Neuronal stem cell (in vitro differentiated cells): ENCODE measurements at regions not wholly inside any gene's neighbourhood (a gene's known extent, or its start where the extent isn't known, plus 50 kb on each side); places are given as distances from the start of the nearest gene placed in this dataset.

Experiments used
- DNase-seq: peaks from one replicate; pipeline ENCODE4 v3.0.0-alpha.2; 2013; ENCODE audit warnings: low spot score
- H2AFZ ChIP-seq: one replicate; pipeline ENCODE4 v1.6.1; 2013; ENCODE audit warnings: mild to moderate bottlenecking, low read length, inconsistent platforms
- H2AK5ac ChIP-seq: 2 replicates; pipeline ENCODE4 v1.6.1; 2013; ENCODE audit warnings: low read depth, mild to moderate bottlenecking, inconsistent platforms, low read length, moderate library complexity, mixed read lengths
- H2BK120ac ChIP-seq: 2 replicates; pipeline ENCODE4 v1.6.1; 2013; ENCODE audit warnings: low read depth, mild to moderate bottlenecking, inconsistent platforms, low read length, moderate library complexity, mixed read lengths
- H2BK12ac ChIP-seq: one replicate; pipeline ENCODE4 v1.6.1; 2013; ENCODE audit warnings: low read length, inconsistent platforms
- H2BK15ac ChIP-seq: 2 replicates; pipeline ENCODE4 v1.6.1; 2013; ENCODE audit warnings: mild to moderate bottlenecking, low read length, inconsistent platforms, mixed read lengths
- H2BK5ac ChIP-seq: one replicate; pipeline ENCODE4 v1.6.1; 2013; ENCODE audit warnings: inconsistent platforms, mild to moderate bottlenecking, low read length, moderate library complexity
- H3K14ac ChIP-seq: one replicate; pipeline ENCODE4 v1.6.1; 2013; ENCODE audit warnings: low read length, inconsistent platforms
- H3K18ac ChIP-seq: 2 replicates; pipeline ENCODE4 v1.6.1; 2013; ENCODE audit warnings: low read length, inconsistent platforms
- H3K23ac ChIP-seq: 2 replicates; pipeline ENCODE4 v1.6.1; 2013; ENCODE audit warnings: low read depth, mild to moderate bottlenecking, mixed read lengths, low read length, inconsistent platforms; ENCODE audit not compliant: poor library complexity
- H3K27ac ChIP-seq: replicated peaks from 3 replicates; pipeline ENCODE4 v1.5.1; 2013; ENCODE audit warnings: low read length, inconsistent platforms
- H3K27me3 ChIP-seq, 3 experiments: 2 replicates each; pipeline ENCODE4 v1.6.1; 2013; ENCODE audit warnings: low read length in 3 of 3, mild to moderate bottlenecking in 2 of 3, inconsistent platforms in 1 of 3, low read depth in 1 of 3, mixed read lengths in 1 of 3, moderate library complexity in 1 of 3; ENCODE audit not compliant: control insufficient read depth in 3 of 3, insufficient read depth in 3 of 3
- H3K36me3 ChIP-seq, 2 donors: replicated peaks in 1 of 2; 2 replicates each; pipeline ENCODE4 v1.6.1; 2013; ENCODE audit warnings: low read length in 2 of 2; ENCODE audit not compliant: control insufficient read depth in 2 of 2, insufficient read depth in 2 of 2
- H3K4ac ChIP-seq: 2 replicates; pipeline ENCODE4 v1.6.1; 2013; ENCODE audit warnings: inconsistent platforms, mild to moderate bottlenecking, low read length, moderate library complexity
- H3K4me1 ChIP-seq, 2 donors: 1 replicate in 1 of 2; 2 replicates in 1 of 2; pipeline ENCODE4 v1.6.1; 2013; ENCODE audit warnings: low read length in 2 of 2, low read depth in 1 of 2; ENCODE audit not compliant: control insufficient read depth in 2 of 2, insufficient read depth in 1 of 2
- H3K4me2 ChIP-seq: one replicate; pipeline ENCODE4 v1.6.1; 2013; ENCODE audit warnings: mild to moderate bottlenecking, low read length, inconsistent platforms; ENCODE audit not compliant: insufficient read depth, poor library complexity, severe bottlenecking
- H3K4me3 ChIP-seq, 2 donors: 2 replicates each; pipeline ENCODE4 v1.5.1; 2013; ENCODE audit warnings: low read length in 2 of 2, mild to moderate bottlenecking in 2 of 2, inconsistent platforms in 1 of 2, moderate library complexity in 1 of 2
- H3K79me1 ChIP-seq: one replicate; pipeline ENCODE4 v1.6.1; 2013; ENCODE audit warnings: low read depth, mild to moderate bottlenecking, inconsistent platforms, low read length, moderate library complexity
- H3K9ac ChIP-seq: one replicate; pipeline ENCODE4 v1.6.1; 2013; ENCODE audit warnings: mild to moderate bottlenecking, low read depth, low read length, inconsistent platforms; ENCODE audit not compliant: poor library complexity
- H3K9me3 ChIP-seq, 2 donors: replicated peaks in 1 of 2; 2 replicates each; pipeline versions ENCODE3 to v1.6.1; 2013; ENCODE audit warnings: low read length in 2 of 2, mild to moderate bottlenecking in 2 of 2, inconsistent platforms in 1 of 2, low read depth in 1 of 2, mixed read lengths in 1 of 2, moderate library complexity in 1 of 2; ENCODE audit not compliant: control insufficient read depth in 2 of 2, insufficient read depth in 1 of 2
- H4K8ac ChIP-seq: one replicate; pipeline ENCODE4 v1.6.1; 2013; ENCODE audit warnings: low read depth, mild to moderate bottlenecking, inconsistent platforms, low read length, moderate library complexity
- H4K91ac ChIP-seq: one replicate; pipeline ENCODE4 v1.6.1; 2013; ENCODE audit warnings: low read length, low read depth, mild to moderate bottlenecking, inconsistent platforms; ENCODE audit not compliant: poor library complexity
- WGBS, 2 donors: extraction: QIAGEN DNeasy Blood & Tissue Kit; methylation state at CpG; one replicate each; pipeline ENCODE4 v1.1.7; 2013; ENCODE audit warnings: missing lambda C conversion rate in 2 of 2, mixed read lengths in 1 of 2; ENCODE audit not compliant: insufficient read length in 2 of 2, insufficient replicate concordance in 1 of 2; ENCODE audit errors: extremely low coverage in 2 of 2; 5-methylcytosine and 5-hydroxymethylcytosine counted together

- no peak for DNase-seq
- WGBS, 2 donors = no CpG with 5 or more reads among the region's 3 CpGs
- no peak overlapping the region for H4K8ac ChIP-seq
- no peak overlapping the region for H3K4ac ChIP-seq
- H3K4me3 ChIP-seq = no peak overlapping the region
- H2BK5ac ChIP-seq = no peak overlapping the region
- H3K36me3 ChIP-seq = no peaks in the 10 kb centered on the region
- H3K27ac ChIP-seq = no peak overlapping the region
- no peaks in the 10 kb centered on the region for H3K79me1 ChIP-seq
- H3K4me2 ChIP-seq = no peak overlapping the region
- no peak overlapping the region for H2AFZ ChIP-seq
- H3K23ac ChIP-seq = no peak overlapping the region
- H3K14ac ChIP-seq = no peak overlapping the region
- H3K4me1 ChIP-seq = peaks cover 2 to 3% of the 10 kb centered on the region in 2 donors
- H3K27me3 ChIP-seq = no peaks in the 10 kb centered on the region
- no peak overlapping the region for H3K9ac ChIP-seq
- H2AK5ac ChIP-seq = no peak overlapping the region
- no peak overlapping the region for H2BK120ac ChIP-seq
- no peak overlapping the region for H2BK15ac ChIP-seq
- H2BK12ac ChIP-seq = no peak overlapping the region
- H3K18ac ChIP-seq = no peak overlapping the region
- no peaks in the 10 kb centered on the region for H3K9me3 ChIP-seq
- no peak overlapping the region for H4K91ac ChIP-seq
These were observed 498.7 kb upstream of the RAB6C start for GRCh38 chr2:129480790-129481189.

DNA sequence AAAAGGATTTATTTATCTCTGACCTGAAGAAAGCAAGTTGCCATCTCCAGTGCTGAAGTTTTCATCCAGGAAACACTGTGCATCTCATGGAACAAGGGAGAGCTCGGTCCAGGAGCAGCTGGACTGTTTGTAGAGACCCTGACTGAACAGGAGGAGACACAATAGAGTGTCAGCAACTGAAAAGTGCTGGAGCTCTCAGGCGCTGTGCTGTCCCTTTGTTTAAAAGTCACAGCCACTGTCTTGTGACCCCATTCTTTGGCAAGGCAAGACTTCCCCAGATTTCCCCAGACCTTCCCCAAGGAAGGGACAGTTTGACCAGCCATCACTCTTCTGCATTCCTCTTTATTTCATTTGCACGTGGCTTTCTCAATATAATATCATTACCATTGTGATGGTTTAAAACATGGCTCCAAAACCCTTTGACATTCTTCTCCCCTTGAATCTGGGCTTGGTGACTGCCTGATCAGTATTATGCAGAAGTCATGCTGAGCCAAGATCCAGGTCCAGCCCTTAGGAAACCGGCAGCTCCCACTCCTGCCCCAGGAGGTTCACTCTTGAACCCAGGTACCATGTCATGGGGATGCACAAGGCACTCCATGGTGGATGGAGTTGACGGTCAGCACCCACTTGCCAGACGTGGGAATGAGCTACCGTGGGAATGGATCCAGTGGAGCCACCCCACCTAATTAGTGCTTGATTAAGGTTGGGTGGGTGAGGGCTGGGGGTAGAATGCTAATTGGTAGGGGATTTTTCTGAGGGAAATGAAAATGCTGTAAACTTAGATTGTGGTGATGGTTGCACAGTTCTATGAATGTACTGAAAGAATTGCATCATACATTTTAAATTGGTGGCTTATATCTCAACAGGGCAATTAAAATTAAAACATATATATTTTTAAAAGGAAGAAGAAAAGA lies 497.9 kb upstream of the RAB6C start:
- Histone ChIP-seq H2BK15ac (no peak overlapping the region), H3K4me3 (no peak overlapping the region), H3K79me1 (peaks cover 2% of the 10 kb centered on the region), H3K18ac (no peak overlapping the region), H4K8ac (no peak overlapping the region), H3K4ac (no peak overlapping the region), H3K27ac (no peak overlapping the region), H2BK5ac (no peak overlapping the region), H2AK5ac (no peak overlapping the region), H2BK120ac (no peak overlapping the region), H3K23ac (no peak overlapping the region), H3K14ac (no peak overlapping the region), H4K91ac (no peak overlapping the region), H3K4me1 (peaks cover 2 to 6% of the 10 kb centered on the region in 2 donors), H3K9me3 (no peaks in the 10 kb centered on the region), H3K27me3 (no peaks in the 10 kb centered on the region), H2BK12ac (no peak overlapping the region), H3K9ac (no peak overlapping the region), H2AFZ (no peak overlapping the region), H3K36me3 (no peaks in the 10 kb centered on the region), H3K4me2 (no peak overlapping the region)
- WGBS, 2 donors = no CpG with 5 or more reads among the region's 7 CpGs
- DNase-seq = no peak

DNA sequence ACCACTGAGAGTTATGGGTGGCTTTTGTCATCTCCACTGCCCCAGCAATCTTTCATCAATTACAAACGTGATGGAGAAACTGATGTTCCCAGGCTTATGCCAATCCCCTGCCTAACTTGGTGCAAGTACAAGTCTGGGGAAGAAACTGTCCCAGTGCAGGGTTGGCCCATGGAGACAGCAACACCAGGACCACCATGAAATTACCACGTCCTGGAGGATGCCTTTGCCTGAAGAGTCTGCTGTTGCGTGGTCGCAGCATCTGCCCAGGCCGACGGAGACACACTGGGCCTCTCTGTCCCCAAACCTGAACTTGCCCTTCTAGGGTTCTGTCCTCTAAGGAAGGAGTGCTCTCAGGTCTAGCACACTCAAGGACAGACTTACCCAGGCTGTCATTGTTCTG lies 496.8 kb upstream of the RAB6C start:
- no peak overlapping the region for H2BK12ac ChIP-seq
- DNase-seq = no peak
- no peak overlapping the region for H2BK120ac ChIP-seq
- H3K23ac ChIP-seq = no peak overlapping the region
- peaks cover 2 to 6% of the 10 kb centered on the region in 2 donors for H3K4me1 ChIP-seq
- no CpG with 5 or more reads among the region's 6 CpGs for WGBS, 2 donors
- H3K36me3 ChIP-seq = no peaks in the 10 kb centered on the region
- H3K4me2 ChIP-seq = no peak overlapping the region
- no peaks in the 10 kb centered on the region for H3K27me3 ChIP-seq
- no peak overlapping the region for H3K4ac ChIP-seq
- no peak overlapping the region for H2AFZ ChIP-seq
- H2AK5ac ChIP-seq = no peak overlapping the region
- H3K4me3 ChIP-seq = no peak overlapping the region
- H3K9ac ChIP-seq = no peak overlapping the region
- no peak overlapping the region for H3K14ac ChIP-seq
- H3K9me3 ChIP-seq = no peaks in the 10 kb centered on the region
- peaks cover 2% of the 10 kb centered on the region for H3K79me1 ChIP-seq
- no peak overlapping the region for H3K27ac ChIP-seq
- H4K91ac ChIP-seq = no peak overlapping the region
- H2BK5ac ChIP-seq = no peak overlapping the region
- no peak overlapping the region for H2BK15ac ChIP-seq
- no peak overlapping the region for H4K8ac ChIP-seq
- no peak overlapping the region for H3K18ac ChIP-seq

DNA sequence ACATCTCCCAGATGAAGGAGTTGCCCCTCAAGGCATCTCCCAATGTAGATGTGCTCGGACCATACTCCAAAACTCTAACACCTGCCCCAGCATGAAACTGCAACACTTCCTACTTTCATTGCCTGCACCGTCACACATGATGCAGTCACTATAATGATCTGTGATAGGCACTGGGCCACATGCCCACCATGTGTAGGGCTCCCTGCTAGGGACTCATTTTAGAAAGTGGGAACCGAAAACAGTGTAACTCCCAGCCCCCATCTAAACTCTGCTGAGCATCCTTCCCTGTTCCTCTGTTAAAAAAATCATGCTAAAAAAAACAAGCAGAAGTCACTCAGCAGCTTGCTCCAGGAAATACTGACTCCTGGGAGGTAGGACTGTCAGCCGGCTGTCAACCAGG lies 496.1 kb upstream of the RAB6C start:
- H2AK5ac ChIP-seq = no peak overlapping the region
- no peak overlapping the region for H2BK120ac ChIP-seq
- WGBS, 2 donors = no CpG with 5 or more reads among the region's 4 CpGs
- H4K8ac ChIP-seq = no peak overlapping the region
- H3K9ac ChIP-seq = no peak overlapping the region
- H3K4ac ChIP-seq = no peak overlapping the region
- H2BK15ac ChIP-seq = no peak overlapping the region
- peaks cover 2% of the 10 kb centered on the region for H3K79me1 ChIP-seq
- DNase-seq = no peak
- no peak overlapping the region for H3K18ac ChIP-seq
- H3K4me1 ChIP-seq = peaks cover 2 to 6% of the 10 kb centered on the region in 2 donors
- H3K27me3 ChIP-seq = no peaks in the 10 kb centered on the region
- no peak overlapping the region for H3K4me2 ChIP-seq
- H2AFZ ChIP-seq = no peak overlapping the region
- no peak overlapping the region for H2BK12ac ChIP-seq
- no peak overlapping the region for H4K91ac ChIP-seq
- H2BK5ac ChIP-seq = no peak overlapping the region
- H3K4me3 ChIP-seq = no peak overlapping the region
- no peaks in the 10 kb centered on the region for H3K36me3 ChIP-seq
- no peak overlapping the region for H3K23ac ChIP-seq
- H3K27ac ChIP-seq = no peak overlapping the region
- no peak overlapping the region for H3K14ac ChIP-seq
- no peaks in the 10 kb centered on the region for H3K9me3 ChIP-seq
